HG02642 (cell line): ENCODE measurements at regions not wholly inside any gene's neighbourhood (a gene's known extent, or its start where the extent isn't known, plus 50 kb on each side); places are given as distances from the start of the nearest gene placed in this dataset.

Experiments
- ATAC-seq: cut with Tn5 transposase; IDR thresholded peaks from one replicate; pipeline ENCODE4 v1.9.1; 2021; ENCODE audit warnings: mild to moderate bottlenecking; ENCODE audit not compliant: unreplicated experiment, poor library complexity

DNA sequence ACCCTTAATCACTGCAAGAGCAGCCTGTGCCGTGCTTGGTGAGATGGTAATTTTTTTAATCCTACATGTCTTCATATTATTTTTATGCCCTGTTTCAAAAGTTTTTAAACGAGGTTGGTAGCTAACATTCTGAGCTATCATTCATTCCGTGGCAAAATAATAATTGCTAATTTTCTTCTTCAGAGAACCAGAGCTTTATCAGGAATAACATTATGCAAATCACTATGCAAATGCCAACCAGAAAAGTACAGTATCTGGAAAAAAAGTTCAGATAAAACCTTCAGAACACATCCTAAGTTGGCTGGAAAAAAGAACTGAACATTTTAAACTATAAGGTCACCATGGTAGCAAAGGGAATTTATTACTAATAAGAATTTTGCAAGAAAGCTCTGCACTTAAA, 165.1 kb upstream of the NABP1 start:
- no peak for ATAC-seq

GRCh38 chr2:191514613-191515012, 163.3 kb upstream of the NABP1 start:
- ATAC-seq, result no peak

DNA sequence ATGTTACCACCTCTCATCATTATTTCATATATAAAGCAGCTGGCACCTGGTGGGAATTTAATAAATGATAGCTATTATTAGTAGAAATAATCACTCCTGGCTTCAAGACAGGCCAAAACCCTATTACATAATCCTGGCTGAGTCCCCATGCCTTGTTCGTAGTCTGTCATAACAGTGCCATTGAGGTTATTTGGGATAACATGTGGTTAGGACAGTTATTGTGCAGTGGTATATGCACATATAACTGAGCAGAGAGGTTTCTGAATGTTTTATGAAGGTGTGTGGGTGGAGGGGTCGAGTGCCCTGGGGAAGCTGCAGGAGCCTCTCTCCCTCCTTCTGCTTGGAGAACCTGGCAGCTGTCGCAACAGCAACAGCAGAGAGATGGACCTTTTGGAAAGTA, 162.4 kb upstream of the NABP1 start:
- no peak for ATAC-seq

- no peak for ATAC-seq
Observed at GRCh38 chr2:191516260-191516659, 161.7 kb upstream of the NABP1 start.

DNA sequence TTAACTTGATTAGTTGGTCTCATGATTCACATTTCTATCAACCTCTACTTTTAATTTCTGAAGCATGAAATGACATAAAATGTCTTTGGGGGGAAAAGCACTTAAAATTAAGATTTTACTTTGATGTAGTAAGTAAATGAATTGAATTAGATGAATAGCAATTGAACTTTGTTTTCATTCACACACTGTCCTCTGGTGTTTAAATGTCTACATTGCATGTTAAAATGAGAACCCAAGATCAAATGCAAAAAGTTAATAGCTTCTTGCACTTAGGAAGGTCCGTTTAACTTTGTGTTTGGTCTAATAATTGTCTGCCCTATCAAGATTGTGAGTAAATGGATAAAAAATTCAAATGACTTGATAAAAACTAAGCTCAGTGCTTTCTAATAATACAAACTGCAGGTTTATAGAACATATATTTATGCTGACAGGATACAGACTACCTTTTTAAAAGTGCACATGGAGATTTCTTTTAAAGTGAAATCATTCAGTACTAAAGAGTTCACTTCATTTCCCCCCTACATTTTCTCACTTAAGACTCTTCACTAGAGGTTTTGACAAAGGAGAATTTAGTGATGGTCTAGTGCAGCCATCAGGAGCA, 156.2 kb upstream of the NABP1 start:
- no peak for ATAC-seq

GRCh38 chr2:191522478-191523120, 155.3 kb upstream of the NABP1 start:
- no peak for ATAC-seq

DNA sequence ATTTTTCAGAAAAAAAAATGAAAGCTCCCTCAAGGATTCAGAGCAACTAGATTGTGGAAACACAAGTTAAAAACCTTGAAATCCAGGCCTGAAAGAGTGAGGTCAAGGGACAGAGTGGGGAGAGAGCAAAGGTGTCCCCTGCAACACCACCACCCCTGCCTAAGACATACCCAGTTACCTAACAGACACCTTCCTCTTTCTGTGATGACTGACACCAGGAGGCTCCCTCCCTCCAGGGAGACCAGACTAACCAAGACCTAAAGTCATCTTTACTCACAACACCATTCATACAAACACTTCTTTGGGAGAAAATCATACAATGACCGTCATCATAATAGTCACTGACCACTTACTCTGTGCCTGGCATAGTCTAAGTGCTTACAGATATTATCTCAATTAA, 151.8 kb upstream of the NABP1 start:
- ATAC-seq, result no peak

DNA sequence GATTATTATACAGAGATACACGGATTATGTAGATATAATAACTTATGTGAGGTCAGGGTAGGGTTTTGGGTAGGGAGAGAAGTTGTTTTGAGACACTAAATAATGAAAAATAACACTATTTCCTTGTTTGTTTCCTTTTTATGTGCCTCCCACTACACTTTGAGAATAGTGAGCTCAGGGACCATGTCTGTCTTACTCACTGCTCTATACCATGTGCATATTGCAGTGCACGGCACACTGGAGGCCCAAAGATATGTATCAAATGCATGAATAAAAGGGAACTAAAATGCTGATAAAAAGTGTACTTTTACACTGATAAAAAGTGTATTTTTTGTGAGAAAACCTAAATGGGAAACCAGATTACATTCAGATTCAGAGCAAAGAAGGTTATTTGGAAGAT, 151.4 kb upstream of the NABP1 start:
- no peak for ATAC-seq

DNA sequence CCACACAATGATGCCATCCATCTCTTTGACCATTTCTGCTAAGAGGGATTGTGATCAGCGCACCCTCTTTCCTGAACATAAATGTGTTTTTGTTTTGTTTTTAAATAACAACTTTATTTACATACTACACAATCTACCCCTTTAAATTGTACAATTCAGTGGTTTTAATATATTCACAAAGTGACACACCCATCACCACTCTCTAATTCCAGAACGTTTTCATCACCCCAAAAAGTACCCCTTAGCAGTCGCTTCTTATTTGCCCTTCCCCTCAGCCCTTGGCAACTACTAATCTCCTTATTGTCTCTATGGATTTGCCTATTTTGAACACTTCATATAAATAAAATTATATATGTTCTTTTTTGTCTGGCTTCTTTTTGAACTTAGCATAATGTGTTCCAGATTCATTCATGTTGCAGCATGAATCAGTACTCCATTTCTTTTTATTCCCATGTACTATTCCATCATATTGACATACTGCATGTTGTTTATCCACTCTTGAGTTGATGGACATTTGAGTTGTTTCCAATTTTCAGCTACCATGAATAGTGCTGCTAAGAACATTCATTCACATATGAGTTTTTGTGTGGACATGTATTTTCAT, 150.9 kb upstream of the NABP1 start:
- ATAC-seq, result no peak

- no peak for ATAC-seq
Observed at GRCh38 chr2:191530618-191531017, 147.3 kb upstream of the NABP1 start.

DNA sequence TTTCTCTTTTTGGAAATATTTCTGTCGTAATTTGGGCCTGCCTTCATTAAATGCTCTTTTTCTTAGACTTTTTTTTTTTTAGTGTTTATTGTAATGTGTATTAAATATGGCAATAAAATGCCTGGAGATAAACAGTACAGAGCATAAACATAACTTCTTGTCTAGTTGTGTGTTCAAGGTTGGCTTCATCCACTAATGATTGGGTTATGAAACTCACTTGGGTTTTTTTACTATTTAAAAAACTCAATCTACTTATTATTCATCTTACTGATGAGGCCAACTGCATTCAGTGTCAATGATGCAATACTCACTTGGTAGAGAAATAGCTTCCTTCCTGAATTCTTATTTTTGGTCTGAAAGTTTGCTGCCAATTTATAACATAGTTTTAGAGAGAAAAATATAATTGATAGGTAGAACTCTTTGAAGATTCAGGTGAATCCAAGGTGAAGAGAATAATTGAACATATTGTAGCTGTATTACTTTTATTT, 144.2 kb upstream of the NABP1 start:
- no peak for ATAC-seq

- ATAC-seq, result no peak
Observed at GRCh38 chr2:191537921-191538320, 140.0 kb upstream of the NABP1 start.

DNA sequence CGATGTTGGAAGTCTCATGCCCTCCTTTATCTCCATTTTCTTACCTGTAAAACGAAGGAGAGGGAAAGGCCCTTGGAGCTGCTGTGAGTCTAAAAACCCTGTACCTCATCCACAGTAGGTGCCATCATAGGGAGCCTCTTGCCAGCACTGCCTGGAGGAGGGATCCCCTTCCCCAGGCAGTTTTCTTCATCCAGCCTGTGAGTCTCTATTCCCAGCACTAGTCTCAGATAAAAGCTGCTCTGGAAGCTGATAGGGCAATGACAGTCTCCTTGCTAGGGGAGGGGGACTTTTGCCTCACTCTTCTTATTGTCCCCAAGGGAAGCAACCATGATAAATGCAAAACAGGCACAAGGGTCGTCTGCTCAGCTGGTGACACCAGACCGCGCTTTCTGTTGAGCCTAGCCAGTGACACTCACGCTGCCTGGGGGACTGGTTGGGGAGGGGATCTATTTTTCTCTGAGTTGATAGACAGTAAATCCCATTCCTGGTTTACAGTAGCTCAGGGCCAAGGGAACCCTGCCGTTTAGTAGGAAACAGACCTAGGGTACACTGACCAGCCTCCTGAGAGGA, 139.5 kb upstream of the NABP1 start:
- ATAC-seq, result no peak

DNA sequence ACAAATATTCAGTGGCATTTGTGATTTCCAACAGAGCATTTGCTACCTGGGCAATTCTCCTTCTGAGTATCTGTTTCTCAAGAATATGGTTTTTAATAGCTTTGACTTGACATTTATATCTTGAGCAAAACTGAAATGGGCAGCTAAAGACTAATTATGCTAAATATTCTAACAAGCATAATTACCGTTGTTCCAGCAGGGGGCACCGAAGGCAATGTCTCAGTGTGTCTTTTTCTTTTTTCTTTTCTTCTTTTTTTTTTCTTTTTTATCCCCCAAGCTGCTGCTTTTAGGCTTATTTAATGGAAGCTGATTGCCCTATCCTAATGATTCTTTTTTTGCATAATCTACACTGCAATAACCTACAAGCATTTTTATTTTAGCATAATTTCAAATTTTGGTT, 138.9 kb upstream of the NABP1 start:
- ATAC-seq, result no peak

GRCh38 chr2:191540681-191541080, 137.3 kb upstream of the NABP1 start:
- no peak for ATAC-seq

DNA sequence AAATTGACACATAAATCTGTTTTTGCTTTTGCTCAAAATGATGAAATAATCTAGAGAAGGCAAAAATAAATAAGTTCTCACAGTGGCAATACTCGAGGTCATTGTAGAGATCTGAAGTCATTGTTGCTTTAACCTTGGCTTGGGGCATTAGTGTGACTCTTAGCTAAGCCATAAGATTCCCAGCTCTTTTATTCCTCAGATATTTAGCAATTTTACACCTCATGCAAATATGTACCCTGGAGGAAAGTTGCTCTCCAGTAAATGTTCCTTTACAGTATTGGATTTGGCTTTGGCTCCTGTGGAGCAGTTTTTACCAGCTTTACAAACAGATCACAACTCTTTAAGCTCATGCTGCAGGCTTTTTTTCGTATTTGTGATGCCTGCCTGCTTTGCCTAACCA, 134.2 kb upstream of the NABP1 start:
- no peak for ATAC-seq

GRCh38 chr2:191544461-191545062, 133.4 kb upstream of the NABP1 start:
- no peak for ATAC-seq

DNA sequence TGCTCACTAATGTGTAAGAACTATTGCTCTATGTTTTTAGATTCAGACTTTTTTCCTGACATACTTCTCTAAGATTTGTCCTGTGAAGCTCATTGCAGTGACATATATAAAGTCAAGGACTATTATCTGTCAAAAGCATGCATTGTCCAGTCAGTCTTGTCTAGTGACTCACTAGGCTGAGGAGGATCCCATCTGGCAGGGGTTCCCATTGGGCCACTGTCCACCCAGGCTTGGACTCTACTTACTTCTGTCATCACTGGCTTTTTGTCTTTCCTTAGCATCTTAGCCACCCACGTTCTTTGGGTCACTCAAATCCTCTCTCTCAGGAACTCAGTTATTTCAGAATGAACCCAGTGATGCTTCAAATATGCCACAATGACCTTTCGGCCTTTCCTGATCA, 132.6 kb upstream of the NABP1 start:
- no peak for ATAC-seq

DNA sequence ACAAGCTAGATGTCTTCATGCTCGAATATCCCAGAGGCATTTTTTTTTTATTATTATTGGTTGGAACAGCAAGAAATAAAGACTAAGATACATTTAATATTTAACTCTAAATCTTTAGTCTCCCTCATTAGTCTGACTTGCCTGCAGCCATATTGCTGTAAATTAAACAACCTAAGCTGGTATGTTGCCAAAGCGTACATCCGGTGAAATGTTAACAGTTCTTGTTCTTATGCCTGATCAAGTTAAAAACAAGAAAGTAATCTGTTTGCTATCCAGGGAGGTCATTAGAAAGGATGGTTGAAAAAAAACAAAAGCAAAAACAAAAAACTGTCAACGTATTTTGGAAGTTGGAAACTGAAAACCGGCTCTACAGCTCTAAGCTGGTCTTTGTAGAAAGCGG, 125.9 kb upstream of the NABP1 start:
- ATAC-seq, result no peak

- ATAC-seq, result no peak
Observed at GRCh38 chr2:191554240-191554639, 123.7 kb upstream of the NABP1 start.

DNA sequence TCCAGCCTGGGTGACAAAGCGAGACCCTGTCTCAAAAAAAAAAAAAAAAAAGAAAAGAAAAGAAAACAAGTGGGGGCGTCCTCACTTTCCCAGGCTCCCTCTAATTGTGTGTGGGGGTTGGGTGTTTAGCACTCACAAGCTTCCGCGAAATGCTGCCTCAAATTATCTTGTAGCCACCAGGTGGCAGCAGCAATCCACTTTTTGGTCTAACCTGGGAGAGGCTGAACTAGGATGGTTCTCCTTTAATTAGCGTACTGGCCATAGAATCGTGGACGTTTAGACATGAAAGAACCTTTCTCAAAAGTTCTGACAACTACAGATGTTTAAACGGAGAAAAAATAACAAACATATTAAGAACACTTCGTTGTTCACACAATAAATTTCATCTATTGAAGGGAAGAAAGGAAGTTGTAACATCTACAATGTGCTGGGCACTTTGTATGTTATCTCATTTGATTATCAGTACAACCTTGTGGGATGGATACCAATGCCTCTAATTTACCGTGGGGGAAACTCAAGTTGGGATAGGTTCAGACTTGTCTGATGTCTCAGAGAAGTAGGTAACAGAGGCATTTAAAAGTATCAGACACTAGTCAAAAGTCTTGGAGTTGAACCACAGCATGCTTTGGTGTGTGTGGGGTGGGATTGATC, 122.7 kb upstream of the NABP1 start:
- ATAC-seq, result peak; percentile 92
